ENCODE measurements at regions not wholly inside any gene's neighbourhood (a gene's known extent, or its start where the extent isn't known, plus 50 kb on each side); places are given as distances from the start of the nearest gene placed in this dataset.

DNA sequence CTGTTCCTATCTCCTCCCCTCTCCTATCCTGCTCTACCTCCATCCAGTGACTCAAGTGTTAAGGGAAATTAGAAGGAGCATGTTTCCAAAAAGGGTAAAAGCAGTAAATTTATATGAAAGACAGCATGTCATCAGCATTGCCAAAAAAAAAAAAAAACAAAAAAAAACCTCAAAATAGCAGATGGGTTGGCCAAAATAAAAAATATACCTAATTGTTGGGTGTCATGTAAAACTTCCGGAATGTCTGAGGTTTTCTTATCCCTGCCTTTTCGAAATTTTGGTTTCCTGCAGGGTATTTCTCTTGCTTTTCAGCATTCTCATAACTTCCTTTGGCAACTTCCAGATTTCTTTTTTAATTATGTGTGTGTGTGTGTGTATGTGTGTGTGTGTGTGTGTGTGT, 241.6 kb upstream of the FN1 start:
- FAIRE-seq (no peak), DNase-seq (no peak)
- WGBS, 3 donors, result 53 to 69% (median 62%) methylated on average over 2 of the region's 2 CpGs
- no peak overlapping the region for H3K27ac ChIP-seq (ENCODE audit: low read depth in 1 of 3, low read length in 2 of 3)
- H3K9me3 ChIP-seq (ENCODE audit: control insufficient read depth in 2 of 2, insufficient read depth in 1 of 2, low read depth in 1 of 2, low read length in 1 of 2), result no peaks in the 10 kb centered on the region
- no peak overlapping the region for H3K4me3 ChIP-seq (ENCODE audit: low read depth in 1 of 3, low read length in 3 of 3)
- no peaks in the 10 kb centered on the region for H3K27me3 ChIP-seq (ENCODE audit: control insufficient read depth in 3 of 3, insufficient read depth in 3 of 3, low read length in 3 of 3)
- no peaks in the 10 kb centered on the region for H3K36me3 ChIP-seq (ENCODE audit: control insufficient read depth in 3 of 3, insufficient read depth in 2 of 3, low read depth in 1 of 3, low read length in 3 of 3)
- H3K4me1 ChIP-seq (ENCODE audit: control insufficient read depth in 3 of 3, insufficient read depth in 2 of 3, low read depth in 1 of 3, low read length in 2 of 3), result no peaks in the 10 kb centered on the region

GRCh38 chr2:215672406-215672805, 236.5 kb upstream of the FN1 start:
- H3K27me3 ChIP-seq (ENCODE audit: control insufficient read depth in 3 of 3, insufficient read depth in 3 of 3, low read length in 3 of 3), result no peaks in the 10 kb centered on the region

DNA sequence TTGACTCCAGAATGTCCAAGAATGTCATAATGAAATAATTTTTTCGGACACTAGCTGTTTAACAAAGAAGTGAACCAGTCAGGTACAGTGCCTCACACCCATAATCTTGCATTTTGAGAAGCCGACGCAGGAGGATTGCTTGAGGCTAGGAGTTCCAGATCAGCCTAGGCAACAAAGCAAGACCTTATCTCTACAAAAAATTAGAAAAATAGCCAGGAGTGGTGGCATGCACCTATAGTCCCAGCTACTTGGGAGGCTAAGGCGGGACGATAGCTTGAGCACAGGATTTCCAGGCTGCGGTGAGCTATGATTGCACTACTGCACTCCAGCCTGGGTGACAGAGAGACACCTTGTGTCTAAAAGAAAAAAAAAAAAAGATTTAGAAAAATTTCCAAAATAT, 235.8 kb upstream of the FN1 start:
- no peak overlapping the region for H3K4me3 ChIP-seq (ENCODE audit: low read depth in 1 of 3, low read length in 3 of 3)
- FAIRE-seq, result no peak
- no peaks in the 10 kb centered on the region for H3K9me3 ChIP-seq (ENCODE audit: control insufficient read depth in 2 of 2, insufficient read depth in 1 of 2, low read depth in 1 of 2, low read length in 1 of 2)
- no peaks in the 10 kb centered on the region for H3K4me1 ChIP-seq (ENCODE audit: control insufficient read depth in 3 of 3, insufficient read depth in 2 of 3, low read depth in 1 of 3, low read length in 2 of 3)
- H3K36me3 ChIP-seq (ENCODE audit: control insufficient read depth in 3 of 3, insufficient read depth in 2 of 3, low read depth in 1 of 3, low read length in 3 of 3), result no peaks in the 10 kb centered on the region
- 77 to 86% (median 81%) methylated on average over 6 of the region's 6 CpGs for WGBS, 3 donors
- no peak overlapping the region for H3K27ac ChIP-seq (ENCODE audit: low read depth in 1 of 3, low read length in 2 of 3)
- H3K27me3 ChIP-seq (ENCODE audit: control insufficient read depth in 3 of 3, insufficient read depth in 3 of 3, low read length in 3 of 3), result no peaks in the 10 kb centered on the region
- DNase-seq, result no peak

More at GRCh38 chr2:215672406-215672805, 236.5 kb upstream of the FN1 start:
- H3K4me1 ChIP-seq (ENCODE audit: control insufficient read depth in 3 of 3, insufficient read depth in 2 of 3, low read depth in 1 of 3, low read length in 2 of 3), result no peaks in the 10 kb centered on the region
- no peak for DNase-seq
- FAIRE-seq, result no peak
- no peak overlapping the region for H3K27ac ChIP-seq (ENCODE audit: low read depth in 1 of 3, low read length in 2 of 3)
- H3K4me3 ChIP-seq (ENCODE audit: low read depth in 1 of 3, low read length in 3 of 3), result no peak overlapping the region
- H3K36me3 ChIP-seq (ENCODE audit: control insufficient read depth in 3 of 3, insufficient read depth in 2 of 3, low read depth in 1 of 3, low read length in 3 of 3), result no peaks in the 10 kb centered on the region
- H3K9me3 ChIP-seq (ENCODE audit: control insufficient read depth in 2 of 2, insufficient read depth in 1 of 2, low read depth in 1 of 2, low read length in 1 of 2), result no peaks in the 10 kb centered on the region
- WGBS, 3 donors, result 5 to 57% (median 13%) methylated on average over 1 of the region's 1 CpG

DNA sequence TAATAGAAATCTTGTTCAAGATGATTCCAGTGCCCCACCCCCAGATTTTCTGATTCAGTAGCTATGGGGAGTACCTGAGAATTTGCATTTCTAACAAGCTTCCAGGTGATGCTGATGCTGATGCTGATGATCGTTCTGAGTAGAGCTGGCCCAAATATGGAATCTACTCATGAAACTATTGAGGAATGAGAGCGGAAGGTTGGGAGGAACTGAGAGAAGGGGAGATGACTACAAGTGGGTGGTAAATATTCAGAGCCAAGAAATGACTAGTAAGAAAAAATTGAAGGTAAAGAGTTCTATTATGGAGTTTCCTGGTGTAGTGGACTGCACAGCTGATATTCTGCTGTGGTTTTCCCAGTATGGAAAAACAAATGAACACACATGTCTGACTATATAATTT, 235.4 kb upstream of the FN1 start:
- H3K4me3 ChIP-seq (ENCODE audit: low read depth in 1 of 3, low read length in 3 of 3), result no peak overlapping the region
- DNase-seq, result no peak
- 86 to 93% (median 88%) methylated on average over 2 of the region's 2 CpGs for WGBS, 3 donors
- no peaks in the 10 kb centered on the region for H3K9me3 ChIP-seq (ENCODE audit: control insufficient read depth in 2 of 2, insufficient read depth in 1 of 2, low read depth in 1 of 2, low read length in 1 of 2)
- no peaks in the 10 kb centered on the region for H3K4me1 ChIP-seq (ENCODE audit: control insufficient read depth in 3 of 3, insufficient read depth in 2 of 3, low read depth in 1 of 3, low read length in 2 of 3)
- no peak overlapping the region for H3K27ac ChIP-seq (ENCODE audit: low read depth in 1 of 3, low read length in 2 of 3)
- no peak for FAIRE-seq
- no peaks in the 10 kb centered on the region for H3K27me3 ChIP-seq (ENCODE audit: control insufficient read depth in 3 of 3, insufficient read depth in 3 of 3, low read length in 3 of 3)
- no peaks in the 10 kb centered on the region for H3K36me3 ChIP-seq (ENCODE audit: control insufficient read depth in 3 of 3, insufficient read depth in 2 of 3, low read depth in 1 of 3, low read length in 3 of 3)

DNA sequence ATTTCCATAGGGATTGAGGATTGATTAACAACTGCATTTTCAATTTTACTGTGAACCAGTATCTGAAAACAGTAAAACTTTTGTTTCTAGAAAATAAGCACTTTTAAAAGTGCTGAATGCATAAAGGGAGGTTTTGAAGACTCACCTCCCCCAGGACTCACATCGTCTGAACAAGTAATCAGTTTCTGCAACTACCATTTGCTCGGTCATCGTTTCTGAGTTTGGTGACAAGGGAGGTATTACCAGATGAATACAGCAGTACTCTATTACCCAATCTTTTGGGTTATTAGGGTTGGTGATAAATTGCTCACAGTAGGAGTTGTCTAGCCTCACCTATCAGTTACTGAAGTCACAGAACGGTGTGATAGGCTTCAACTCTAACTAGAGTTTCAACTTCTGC, 234.5 kb upstream of the FN1 start:
- FAIRE-seq (no peak), DNase-seq (peak in 1 of 2 donors; percentile 22)
- 25 to 56% (median 36%) methylated on average over 4 of the region's 4 CpGs for whole genome bisulfite sequencing, 3 donors
- Histone ChIP-seq H3K4me1 (ENCODE audit: control insufficient read depth in 3 of 3, insufficient read depth in 2 of 3, low read depth in 1 of 3, low read length in 2 of 3) (no peaks in the 10 kb centered on the region), H3K27ac (ENCODE audit: low read depth in 1 of 3, low read length in 2 of 3) (no peak overlapping the region), H3K9me3 (ENCODE audit: control insufficient read depth in 2 of 2, insufficient read depth in 1 of 2, low read depth in 1 of 2, low read length in 1 of 2) (no peaks in the 10 kb centered on the region), H3K27me3 (ENCODE audit: control insufficient read depth in 3 of 3, insufficient read depth in 3 of 3, low read length in 3 of 3) (no peaks in the 10 kb centered on the region), H3K4me3 (ENCODE audit: low read depth in 1 of 3, low read length in 3 of 3) (no peak overlapping the region), H3K36me3 (ENCODE audit: control insufficient read depth in 3 of 3, insufficient read depth in 2 of 3, low read depth in 1 of 3, low read length in 3 of 3) (no peaks in the 10 kb centered on the region)

DNA sequence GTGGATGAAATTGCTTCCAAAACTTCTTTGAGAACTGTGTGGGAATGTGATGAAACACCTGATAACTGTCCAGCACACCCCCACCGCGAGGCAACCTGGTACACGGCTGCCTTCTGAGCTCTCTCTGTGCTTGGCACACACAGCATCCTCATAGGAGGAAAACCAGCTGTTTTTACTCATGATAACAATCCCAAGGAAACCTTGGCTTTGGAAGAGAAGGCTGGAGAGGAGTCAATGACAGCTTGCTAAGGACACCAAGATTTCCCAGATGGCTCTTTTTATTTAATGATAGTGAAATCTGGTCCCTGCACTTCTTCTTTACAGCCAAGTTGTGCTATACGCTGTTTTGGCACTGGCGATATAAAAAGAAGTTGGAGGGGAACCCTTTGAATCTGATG, 232.5 kb upstream of the FN1 start:
- Histone ChIP-seq H3K4me3 (ENCODE audit: low read depth in 1 of 3, low read length in 3 of 3) (no peak overlapping the region), H3K4me1 (ENCODE audit: control insufficient read depth in 3 of 3, insufficient read depth in 2 of 3, low read depth in 1 of 3, low read length in 2 of 3) (no peaks in the 10 kb centered on the region), H3K36me3 (ENCODE audit: control insufficient read depth in 3 of 3, insufficient read depth in 2 of 3, low read depth in 1 of 3, low read length in 3 of 3) (no peaks in the 10 kb centered on the region), H3K27me3 (ENCODE audit: control insufficient read depth in 3 of 3, insufficient read depth in 3 of 3, low read length in 3 of 3) (no peaks in the 10 kb centered on the region), H3K9me3 (ENCODE audit: control insufficient read depth in 2 of 2, insufficient read depth in 1 of 2, low read depth in 1 of 2, low read length in 1 of 2) (no peaks in the 10 kb centered on the region), H3K27ac (ENCODE audit: low read depth in 1 of 3, low read length in 2 of 3) (no peak overlapping the region)
- WGBS, 3 donors, result 63 to 79% (median 78%) methylated on average over 5 of the region's 5 CpGs
- no peak for FAIRE-seq
- no peak for DNase-seq

- WGBS, 3 donors, result 73 to 85% (median 76%) methylated on average over 10 of the region's 10 CpGs
- FAIRE-seq, result no peak
Observed at GRCh38 chr2:215667585-215668377, 231.9 kb upstream of the FN1 start.

DNA sequence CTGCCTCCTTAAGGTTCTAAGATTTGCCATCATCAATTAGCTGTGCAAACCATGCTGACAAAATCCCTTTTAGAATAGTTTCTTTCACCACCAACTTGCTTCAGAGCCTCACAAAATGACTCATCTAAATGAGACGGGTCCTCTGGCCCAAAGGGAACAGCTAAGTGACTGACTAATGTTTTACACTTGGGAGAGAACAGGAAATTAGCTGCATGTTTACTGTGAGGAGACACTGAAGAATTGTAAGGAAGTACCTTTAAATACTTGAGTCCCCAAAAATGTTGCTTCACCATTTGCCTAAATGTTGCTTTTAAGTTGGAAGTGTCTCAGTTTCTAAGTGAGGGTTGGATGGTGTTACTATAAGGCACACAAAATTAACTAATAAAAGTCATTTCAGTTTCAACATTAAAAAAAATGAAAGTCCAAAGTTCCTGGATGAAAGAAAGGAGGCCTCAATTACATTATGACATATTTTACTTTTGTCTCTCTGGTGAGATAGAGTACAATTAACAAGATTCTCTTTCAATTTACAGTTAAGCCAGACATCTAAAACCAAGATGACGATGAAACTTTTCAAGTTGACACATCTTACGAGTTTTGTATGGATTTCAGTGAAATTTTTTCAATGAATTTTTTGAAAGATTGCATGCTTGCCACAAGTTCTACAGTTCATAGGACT, 229.1 kb upstream of the FN1 start:
- H3K36me3 ChIP-seq (ENCODE audit: control insufficient read depth in 3 of 3, insufficient read depth in 2 of 3, low read depth in 1 of 3, low read length in 3 of 3), result no peaks in the 10 kb centered on the region
- 57 to 63% (median 60%) methylated on average over 3 of the region's 3 CpGs for WGBS, 3 donors
- no peaks in the 10 kb centered on the region for H3K4me1 ChIP-seq (ENCODE audit: control insufficient read depth in 3 of 3, insufficient read depth in 2 of 3, low read depth in 1 of 3, low read length in 2 of 3)
- H3K4me3 ChIP-seq (ENCODE audit: low read depth in 1 of 3, low read length in 3 of 3), result no peak overlapping the region
- H3K9me3 ChIP-seq (ENCODE audit: control insufficient read depth in 2 of 2, insufficient read depth in 1 of 2, low read depth in 1 of 2, low read length in 1 of 2), result no peaks in the 10 kb centered on the region
- no peak for DNase-seq
- no peaks in the 10 kb centered on the region for H3K27me3 ChIP-seq (ENCODE audit: control insufficient read depth in 3 of 3, insufficient read depth in 3 of 3, low read length in 3 of 3)
- FAIRE-seq, result no peak
- no peak overlapping the region for H3K27ac ChIP-seq (ENCODE audit: low read depth in 1 of 3, low read length in 2 of 3)

More at GRCh38 chr2:215667585-215668377, 231.9 kb upstream of the FN1 start:
- no peak for DNase-seq
- Histone ChIP-seq H3K4me1 (ENCODE audit: control insufficient read depth in 3 of 3, insufficient read depth in 2 of 3, low read depth in 1 of 3, low read length in 2 of 3) (no peaks in the 10 kb centered on the region), H3K27me3 (ENCODE audit: control insufficient read depth in 3 of 3, insufficient read depth in 3 of 3, low read length in 3 of 3) (no peaks in the 10 kb centered on the region), H3K36me3 (ENCODE audit: control insufficient read depth in 3 of 3, insufficient read depth in 2 of 3, low read depth in 1 of 3, low read length in 3 of 3) (no peaks in the 10 kb centered on the region), H3K4me3 (ENCODE audit: low read depth in 1 of 3, low read length in 3 of 3) (no peak overlapping the region), H3K27ac (ENCODE audit: low read depth in 1 of 3, low read length in 2 of 3) (no peak overlapping the region), H3K9me3 (ENCODE audit: control insufficient read depth in 2 of 2, insufficient read depth in 1 of 2, low read depth in 1 of 2, low read length in 1 of 2) (no peaks in the 10 kb centered on the region)
